ENCODE measurements at regions not wholly inside any gene's neighbourhood (a gene's known extent, or its start where the extent isn't known, plus 50 kb on each side); places are given as distances from the start of the nearest gene placed in this dataset.
"Not testable (repeated sequence)": the region's sequence is repeated elsewhere in the genome, so short reads cannot be mapped to it uniquely, and the experiment has no call there.

- no peak for DNase-seq (ENCODE audit: low spot score)
Observed at GRCh38 chr5:13045897-13046551, 898.5 kb downstream of the DNAH5 start.

GRCh38 chr5:13034061-13034460 is 910.4 kb downstream of the DNAH5 start:
- no peak for DNase-seq (ENCODE audit: low spot score)

DNA sequence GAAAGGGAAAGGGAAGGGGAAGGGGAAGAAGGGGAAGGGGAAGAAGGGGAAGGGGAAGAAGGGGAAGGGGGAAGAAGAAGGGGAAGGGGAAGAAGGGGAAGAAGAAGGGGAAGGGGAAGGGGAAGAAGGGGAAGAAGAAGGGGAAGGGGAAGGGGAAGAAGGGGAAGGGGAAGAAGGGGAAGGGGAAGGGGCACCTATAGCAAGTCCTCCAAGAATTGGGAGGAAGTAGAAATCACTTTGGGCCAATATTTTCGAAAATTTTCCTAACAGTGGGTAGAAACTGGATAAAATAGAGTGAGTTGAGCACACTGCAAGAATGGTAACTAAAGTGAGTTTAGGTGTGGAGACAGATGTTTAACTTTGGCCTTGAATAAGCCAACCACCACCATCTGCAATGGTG is 915.3 kb downstream of the DNAH5 start:
- DNase-seq (ENCODE audit: low spot score): no peak

GRCh38 chr5:13027874-13028273 is 916.6 kb downstream of the DNAH5 start:
- DNase-seq (ENCODE audit: low spot score): no peak

DNA sequence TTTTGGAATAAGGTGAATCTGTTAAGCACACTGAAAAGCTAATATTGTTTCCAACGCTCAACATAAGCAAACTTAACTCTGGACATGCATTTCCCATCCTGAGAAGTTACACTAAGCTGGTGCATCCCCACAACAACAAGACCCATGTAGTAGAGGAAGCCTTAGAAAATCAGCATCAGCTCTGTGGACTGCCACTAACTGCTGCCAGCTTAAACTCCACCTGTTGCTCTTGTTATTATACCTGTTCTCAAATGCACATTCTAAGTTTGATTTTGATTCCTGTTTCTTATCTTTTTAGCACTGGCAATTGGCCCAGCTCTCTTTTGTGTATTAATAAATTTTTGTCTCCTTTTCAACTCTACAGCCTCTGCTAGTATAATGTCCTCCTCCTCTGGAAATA is 924.8 kb downstream of the DNAH5 start:
- DNase-seq (ENCODE audit: low spot score): no peak

GRCh38 chr5:13003457-13003856 is 941.0 kb downstream of the DNAH5 start:
- no peak for DNase-seq (ENCODE audit: low spot score)

DNA sequence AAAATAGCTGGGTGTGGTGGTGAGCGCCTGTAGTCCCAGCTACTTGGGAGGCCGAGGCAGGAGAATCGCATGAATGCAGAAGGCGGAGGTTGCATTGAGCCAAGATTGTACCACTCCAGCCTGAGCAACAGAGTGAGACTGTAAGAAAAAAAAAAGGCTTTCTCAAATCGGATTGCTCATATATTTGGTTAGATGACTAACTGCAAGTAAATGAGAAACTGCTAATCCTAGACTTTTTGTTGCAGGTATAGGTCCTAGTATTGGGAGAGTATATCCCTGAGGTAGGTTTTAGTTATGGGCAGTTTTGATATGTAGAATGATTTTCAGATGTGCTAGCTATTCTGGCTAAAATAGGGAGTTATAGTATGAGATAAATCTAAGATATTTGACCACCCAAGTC is 944.8 kb downstream of the DNAH5 start:
- no peak for DNase-seq (ENCODE audit: low spot score)

DNA sequence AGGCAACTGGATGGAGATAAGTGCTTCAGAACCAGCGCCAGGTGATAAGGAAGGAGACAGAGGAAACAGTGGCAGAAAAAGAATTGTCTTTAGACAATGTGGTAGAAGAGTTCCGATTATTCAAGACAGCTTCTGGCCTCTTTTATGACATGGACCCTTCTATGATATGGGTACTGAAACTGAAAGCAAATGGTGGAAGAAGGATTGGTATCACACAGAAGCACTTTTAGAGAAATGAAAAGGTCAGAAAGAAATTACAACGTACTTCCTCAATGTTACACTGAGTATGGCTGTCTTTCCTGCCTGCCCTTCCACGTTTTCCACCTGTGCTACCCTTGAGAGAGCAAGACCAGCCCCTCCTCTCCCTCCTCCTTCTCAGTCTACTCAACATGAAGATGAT is 959.3 kb downstream of the DNAH5 start:
- DNase-seq (ENCODE audit: low spot score): no peak

GRCh38 chr5:12974856-12975255 is 969.6 kb downstream of the DNAH5 start:
- DNase-seq (ENCODE audit: low spot score): no peak

DNA sequence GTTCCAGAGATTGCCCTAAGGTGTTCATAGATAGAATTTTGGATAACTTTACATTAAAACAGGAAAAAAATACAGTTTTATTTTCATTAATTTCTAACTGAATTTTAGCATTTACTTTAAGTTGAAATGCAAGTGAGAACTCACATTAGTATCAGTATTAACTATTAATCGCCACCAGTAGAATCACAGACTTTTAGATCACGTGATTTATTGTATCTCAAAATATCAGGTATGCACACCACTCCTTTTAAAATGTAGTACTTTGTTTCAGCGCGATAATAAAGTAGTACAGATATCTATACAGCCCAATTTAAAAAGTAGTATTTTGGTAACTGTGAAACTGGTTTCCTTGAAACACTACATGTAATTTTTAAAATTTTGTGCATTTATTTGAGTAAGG is 978.7 kb downstream of the DNAH5 start:
- no peak for DNase-seq (ENCODE audit: low spot score)

DNA sequence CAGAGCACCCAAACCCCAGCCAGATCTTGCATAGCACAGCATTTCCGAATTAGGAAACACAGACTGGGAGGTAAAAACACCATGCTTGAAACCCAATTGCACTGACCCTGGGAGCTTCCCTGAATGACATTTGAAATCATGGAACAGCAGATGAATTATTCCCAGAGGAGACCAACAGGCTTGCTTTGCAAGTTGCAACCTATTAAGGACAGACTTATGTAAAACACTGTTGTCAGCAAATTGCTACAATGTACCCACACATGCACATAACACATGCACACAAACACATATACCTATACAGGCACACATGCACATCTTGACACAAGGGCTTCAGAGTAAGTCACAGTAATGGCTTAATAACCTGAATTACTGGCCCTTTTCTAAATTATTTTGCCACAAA is 984.8 kb downstream of the DNAH5 start:
- DNase-seq (ENCODE audit: low spot score): no peak

- DNase-seq (ENCODE audit: low spot score): no peak
Observed at GRCh38 chr5:12952409-12952808, 992.1 kb downstream of the DNAH5 start.

GRCh38 chr5:12951846-12952245 is 992.6 kb downstream of the DNAH5 start:
- no peak for DNase-seq (ENCODE audit: low spot score)

GRCh38 chr5:12947379-12947778 is 997.1 kb downstream of the DNAH5 start:
- no peak for DNase-seq (ENCODE audit: low spot score)

- not testable (repeated sequence) for DNase-seq (ENCODE audit: low spot score)
Observed at GRCh38 chr5:12945477-12945876, 999.0 kb downstream of the DNAH5 start.

GRCh38 chr5:12936221-12936620 is 1008.3 kb downstream of the DNAH5 start:
- DNase-seq (ENCODE audit: low spot score): no peak

DNA sequence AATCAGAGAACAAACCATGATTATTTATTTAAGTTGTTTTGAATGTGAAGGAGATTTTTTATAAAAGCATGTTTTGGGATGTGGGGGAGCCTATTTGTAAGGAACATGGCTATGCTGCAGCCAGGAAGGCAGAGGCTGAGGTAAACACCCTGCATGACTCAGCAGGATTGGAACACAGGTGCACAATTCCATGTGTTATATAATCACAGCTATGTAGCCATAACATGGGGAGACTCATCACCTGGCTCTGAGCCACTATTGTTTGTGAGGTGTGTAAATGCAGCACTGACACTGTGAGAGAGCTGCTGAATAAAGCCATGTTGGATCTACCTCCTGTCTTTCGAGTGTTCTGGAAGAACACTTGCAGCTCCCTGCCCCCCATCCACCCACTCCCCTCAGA is 1009.8 kb downstream of the DNAH5 start:
- DNase-seq (ENCODE audit: low spot score): no peak

- DNase-seq (ENCODE audit: low spot score): no peak
Observed at GRCh38 chr5:12920527-12920926, 1016.3 kb upstream of the CTNND2 start.

- DNase-seq (ENCODE audit: low spot score): no peak
Observed at GRCh38 chr5:12911156-12911555, 1006.9 kb upstream of the CTNND2 start.

- no peak for DNase-seq (ENCODE audit: low spot score)
Observed at GRCh38 chr5:12910641-12911040, 1006.4 kb upstream of the CTNND2 start.

DNA sequence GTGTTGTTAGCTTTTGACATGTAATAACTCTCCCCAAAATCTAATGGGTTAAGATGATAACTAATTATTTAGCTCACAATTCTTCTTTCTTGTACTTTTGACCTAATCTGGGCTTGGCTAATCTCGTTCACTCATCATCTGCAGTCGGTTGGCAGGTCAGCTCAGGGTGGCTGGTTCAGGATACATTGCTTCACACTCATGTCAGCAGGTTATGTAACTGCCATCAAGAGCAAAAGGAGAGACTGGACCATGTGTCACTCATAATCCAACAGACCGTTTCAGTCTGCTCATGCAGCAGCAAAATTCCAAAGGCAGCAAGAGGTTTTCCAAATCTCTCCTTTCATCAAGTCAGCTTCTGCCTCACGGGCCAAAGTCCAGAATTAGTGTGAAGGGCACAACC is 998.4 kb upstream of the CTNND2 start:
- no peak for DNase-seq (ENCODE audit: low spot score)

DNA sequence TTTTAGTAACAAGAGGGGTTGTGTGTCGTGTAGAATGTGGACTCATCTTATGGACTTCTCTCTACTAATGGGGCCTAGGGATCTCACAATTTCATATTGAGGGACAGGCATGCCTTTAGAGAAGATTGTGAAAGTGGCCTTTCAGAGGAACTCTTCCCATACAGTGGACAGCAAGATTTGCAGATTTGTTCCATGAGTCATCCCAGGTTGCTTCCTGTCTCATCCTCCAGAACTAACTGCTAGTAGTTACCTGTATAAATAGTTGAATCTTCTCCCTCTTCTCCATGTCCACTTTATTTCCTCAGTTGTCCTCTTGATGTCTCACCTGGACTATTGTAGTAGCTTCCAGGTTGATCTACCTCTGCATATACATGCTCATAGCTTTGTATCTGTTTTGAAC is 997.5 kb upstream of the CTNND2 start:
- DNase-seq (ENCODE audit: low spot score): no peak

- DNase-seq (ENCODE audit: low spot score): no peak
Observed at GRCh38 chr5:12896086-12896485, 991.8 kb upstream of the CTNND2 start.

DNA sequence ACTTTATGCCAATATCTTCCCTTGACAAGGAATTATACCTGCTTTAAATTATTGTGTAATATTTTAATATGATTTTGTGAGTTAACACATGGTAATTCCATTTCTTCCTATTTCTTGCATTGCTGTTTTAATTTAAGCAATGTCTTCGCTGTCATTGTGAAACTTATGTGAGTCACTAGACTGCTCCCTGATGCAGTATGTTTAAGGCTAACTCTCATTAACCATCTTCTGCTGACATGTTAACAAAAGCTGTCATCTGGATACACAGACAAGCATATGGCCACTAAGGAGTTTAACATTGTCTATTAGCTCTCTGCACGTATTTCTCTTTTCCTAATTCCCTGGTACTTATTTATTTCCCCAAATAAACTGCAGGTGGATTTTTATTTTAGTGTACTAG is 980.8 kb upstream of the CTNND2 start:
- DNase-seq (ENCODE audit: low spot score): no peak

GRCh38 chr5:12883395-12883794 is 979.1 kb upstream of the CTNND2 start:
- no peak for DNase-seq (ENCODE audit: low spot score)
